ENCODE measurements at regions not wholly inside any gene's neighbourhood (a gene's known extent, or its start where the extent isn't known, plus 50 kb on each side); places are given as distances from the start of the nearest gene placed in this dataset.

- no peak for TF ChIP-seq ATF3 (IDR thresholded peaks at IDR 0.05)
- TF ChIP-seq POLR2A (IDR thresholded peaks at IDR 0.05; ENCODE audit: borderline replicate concordance, extremely low read depth, insufficient read depth, insufficient read length), result no peak
- no peak for TF ChIP-seq REST (IDR thresholded peaks at IDR 0.05; ENCODE audit: low read depth)
- TF ChIP-seq MAX (IDR thresholded peaks at IDR 0.05), result no peak
- TF ChIP-seq CTCF (IDR thresholded peaks at IDR 0.05 in 2 of 3, conservative IDR thresholded peaks at IDR 0.05 in 1 of 3; ENCODE audit: borderline replicate concordance in 1 of 3, insufficient read depth in 1 of 3, low read depth in 2 of 3, low read length in 2 of 3), result no peak
- no peak for TF ChIP-seq POLR2AphosphoS5 (IDR thresholded peaks at IDR 0.05; ENCODE audit: low read depth, low read length)
- TF ChIP-seq ZBTB33 (IDR thresholded peaks at IDR 0.05; ENCODE audit: extremely low read depth, insufficient replicate concordance, low read length), result no peak
- TF ChIP-seq YY1 (IDR thresholded peaks at IDR 0.05; ENCODE audit: extremely low read depth, insufficient replicate concordance, low read depth, low read length), result no peak
- no peak for TF ChIP-seq EZH2 (IDR thresholded peaks at IDR 0.05)
- no peak for TF ChIP-seq EZH2phosphoT487 (IDR thresholded peaks at IDR 0.05; ENCODE audit: borderline replicate concordance)
- TF ChIP-seq ELF1 (IDR thresholded peaks at IDR 0.05; ENCODE audit: borderline replicate concordance, low read depth), result no peak
Measured at GRCh38 chr12:93007544-93007943, 78.4 kb upstream of the EEA1 start.
